IPS-11a (cell line): ENCODE measurements at regions not wholly inside any gene's neighbourhood (a gene's known extent, or its start where the extent isn't known, plus 50 kb on each side); places are given as distances from the start of the nearest gene placed in this dataset.
"Not testable (repeated sequence)": the region's sequence is repeated elsewhere in the genome, so short reads cannot be mapped to it uniquely, and the experiment has no call there.

Experiments
- H3K4me3 ChIP-seq: one replicate; pipeline ENCODE4 v1.5.1; 2013; ENCODE audit warnings: low read depth, low read length, control low read depth

DNA sequence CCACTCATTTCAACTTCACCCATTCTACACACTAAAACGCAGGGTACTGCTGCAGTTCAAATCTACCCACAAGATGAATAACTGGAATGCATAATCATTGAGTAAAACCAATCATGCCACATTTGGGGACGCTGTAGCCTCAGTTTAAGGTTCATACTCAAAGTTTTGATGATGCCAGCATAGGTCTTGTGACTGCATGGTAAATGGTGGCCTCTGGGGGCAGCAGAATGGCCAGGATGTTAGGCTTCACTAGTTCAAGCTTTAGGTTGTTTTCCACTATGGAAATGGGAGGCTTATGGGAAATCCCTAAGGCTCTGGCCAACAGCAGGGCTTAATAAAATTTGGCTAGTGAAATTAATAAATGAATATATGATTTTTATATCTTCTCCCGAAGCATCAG lies 104.3 kb upstream of the TSC22D2 start:
- no peak overlapping the region for H3K4me3 ChIP-seq

DNA sequence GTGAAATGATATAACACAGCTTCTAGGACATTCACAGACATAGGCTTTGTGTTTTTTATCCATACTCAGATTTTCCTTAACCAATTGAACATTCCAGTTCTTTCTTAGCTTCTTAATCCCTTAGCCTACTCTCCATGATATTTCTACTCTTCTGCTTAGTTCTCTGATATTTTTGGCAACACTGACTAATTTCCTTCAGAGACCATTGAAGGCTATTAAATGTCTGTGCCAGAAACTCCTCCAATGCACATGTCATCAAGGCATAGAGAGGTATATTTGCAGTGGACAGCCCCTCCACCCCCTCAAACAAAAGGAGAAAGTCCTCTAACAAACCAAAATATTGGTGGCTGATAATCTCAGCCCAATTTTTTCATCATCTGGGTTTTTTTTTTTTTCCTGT lies 105.9 kb upstream of the TSC22D2 start:
- no peak overlapping the region for H3K4me3 ChIP-seq

DNA sequence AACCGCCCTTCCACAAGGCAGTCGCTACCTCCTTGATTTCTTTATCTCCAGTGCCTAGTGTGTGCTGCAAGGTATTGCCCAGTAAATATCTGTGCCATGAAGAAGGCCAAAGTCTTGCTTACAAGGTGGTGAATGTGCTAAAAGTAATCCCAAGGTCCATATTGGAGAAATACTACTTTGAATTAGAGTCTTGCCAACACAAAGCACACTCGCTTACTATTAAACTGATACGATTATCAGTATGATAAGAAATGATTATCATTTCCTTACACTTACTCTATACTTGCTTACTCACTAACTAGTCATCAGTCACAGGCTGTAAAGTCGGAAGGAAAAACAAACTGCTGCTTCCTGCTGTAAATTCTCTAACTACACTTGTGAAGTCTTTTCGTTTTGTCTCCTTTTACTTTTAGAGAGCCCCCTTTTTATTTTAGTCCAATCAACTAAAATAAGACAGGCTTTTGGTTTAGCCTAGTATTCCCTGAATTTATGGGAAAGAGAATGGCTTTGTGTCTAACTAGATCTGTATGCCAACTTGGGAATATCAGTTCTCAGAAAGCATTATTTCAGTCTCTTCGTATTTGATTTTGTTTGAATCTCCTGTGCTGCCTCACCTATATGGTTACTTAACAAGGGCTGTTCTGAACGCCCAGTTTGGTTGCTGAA lies 107.1 kb upstream of the TSC22D2 start:
- H3K4me3 ChIP-seq = no peak overlapping the region

DNA sequence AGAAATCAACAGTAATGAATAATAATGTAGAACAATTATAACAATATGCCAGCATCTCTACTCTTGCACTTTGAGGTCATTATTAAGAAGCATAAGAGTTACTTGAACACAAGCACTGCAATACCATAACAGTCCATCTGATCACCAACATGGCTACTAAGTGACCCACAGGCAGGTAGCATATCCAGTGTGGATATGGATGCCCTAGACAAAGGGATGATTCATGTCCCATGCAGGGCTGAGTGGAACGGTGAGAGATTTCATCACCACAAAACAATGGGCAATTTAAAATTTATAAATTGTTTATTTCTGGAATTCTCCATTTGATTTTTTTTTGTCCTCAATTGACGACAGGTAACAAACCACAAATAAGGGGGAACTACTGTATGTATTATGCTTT lies 107.7 kb upstream of the TSC22D2 start:
- H3K4me3 ChIP-seq = no peak overlapping the region

DNA sequence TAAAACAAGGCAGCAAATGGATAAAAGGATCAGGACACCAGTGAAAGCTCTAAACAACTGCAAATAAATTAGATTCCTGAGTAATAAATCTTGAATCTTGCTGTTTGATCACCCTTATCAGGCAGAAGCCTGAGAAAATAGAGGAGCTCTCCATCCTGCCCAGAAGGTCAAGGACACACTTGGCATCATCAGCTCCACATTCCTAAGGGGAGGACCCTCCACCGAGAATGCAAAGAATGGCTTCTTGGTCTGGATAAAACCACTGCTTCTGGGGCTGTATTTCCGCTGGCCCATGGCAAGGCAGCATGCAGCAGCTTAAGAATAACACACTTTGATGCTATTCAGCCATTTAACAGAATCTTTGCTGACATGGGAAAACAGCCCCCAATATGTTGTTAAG lies 108.9 kb upstream of the TSC22D2 start:
- no peak overlapping the region for H3K4me3 ChIP-seq

DNA sequence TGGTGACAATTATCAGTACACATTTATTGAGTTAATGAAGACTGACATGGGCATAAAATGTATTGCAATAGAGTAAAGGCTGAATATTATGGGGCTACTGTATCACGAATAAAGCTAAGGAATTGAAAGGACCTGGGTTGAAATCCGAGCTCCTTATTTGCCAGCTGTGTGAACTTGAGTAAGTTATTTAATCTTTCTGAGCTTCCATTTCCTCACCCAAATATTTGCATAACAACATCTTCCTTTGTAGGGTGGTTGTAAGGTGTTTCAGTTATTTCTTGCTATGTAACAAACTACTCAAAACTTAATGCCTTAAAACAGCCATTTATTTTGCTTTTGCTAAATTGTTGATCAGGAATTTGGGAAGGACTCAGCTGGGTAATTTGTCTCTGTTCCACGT lies 111.1 kb upstream of the TSC22D2 start:
- H3K4me3 ChIP-seq = no peak overlapping the region

DNA sequence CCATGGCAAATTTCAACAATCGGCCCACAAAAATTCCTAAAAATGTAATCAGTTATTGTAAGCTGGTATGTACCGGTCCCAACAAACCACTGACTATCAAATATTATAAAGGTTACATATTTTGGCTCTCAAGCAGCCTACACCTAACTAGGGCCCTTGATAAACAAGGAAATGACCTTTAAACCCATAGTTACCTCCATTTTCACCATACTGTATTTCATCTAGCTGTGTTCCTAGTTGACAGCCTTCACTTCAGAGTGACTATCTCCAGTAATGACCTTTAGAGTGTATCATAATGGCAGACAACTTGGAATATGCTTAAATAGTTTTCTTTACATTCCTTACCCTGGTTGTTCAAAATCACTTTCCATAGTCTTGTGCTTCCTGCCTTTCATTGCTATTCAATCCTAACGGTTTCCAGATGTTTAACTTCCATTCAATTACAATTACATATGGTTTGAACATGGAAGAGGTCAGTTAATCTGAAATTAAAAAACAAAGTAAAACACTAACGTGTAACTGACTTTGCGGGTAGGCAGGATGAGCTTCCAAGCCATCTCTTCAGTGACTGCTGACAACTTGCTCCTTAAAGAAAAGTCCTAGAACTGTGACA lies 111.9 kb upstream of the TSC22D2 start:
- no peak overlapping the region for H3K4me3 ChIP-seq

DNA sequence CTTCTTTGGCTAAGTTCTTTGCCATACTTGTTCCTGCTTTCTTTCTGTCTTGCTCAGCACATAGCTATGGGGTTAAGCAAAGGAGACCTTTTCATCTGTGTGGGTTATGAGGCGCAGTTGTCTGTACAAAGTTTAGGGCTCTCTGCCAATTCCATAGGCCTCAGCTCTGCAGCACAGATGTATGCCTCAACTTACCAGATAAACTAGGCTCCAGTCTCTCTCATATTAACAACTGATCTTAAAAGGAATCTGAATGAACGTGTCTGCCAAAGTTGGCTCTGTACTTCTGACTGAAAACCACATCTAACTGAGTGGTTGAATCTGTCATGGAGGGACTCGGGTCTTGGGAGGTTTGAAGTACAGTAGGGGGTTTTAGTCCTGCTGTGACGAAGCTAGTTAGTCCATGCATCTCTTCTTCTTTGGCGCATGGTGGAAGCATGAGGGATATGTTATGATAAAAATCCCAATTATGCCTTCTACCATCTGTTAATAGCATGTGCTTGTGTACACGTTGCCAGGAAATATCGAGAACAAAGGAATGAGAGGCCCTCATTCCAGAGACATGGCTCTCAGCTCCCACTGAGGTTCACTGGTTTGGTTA lies 114.6 kb upstream of the TSC22D2 start:
- H3K4me3 ChIP-seq = no peak overlapping the region

DNA sequence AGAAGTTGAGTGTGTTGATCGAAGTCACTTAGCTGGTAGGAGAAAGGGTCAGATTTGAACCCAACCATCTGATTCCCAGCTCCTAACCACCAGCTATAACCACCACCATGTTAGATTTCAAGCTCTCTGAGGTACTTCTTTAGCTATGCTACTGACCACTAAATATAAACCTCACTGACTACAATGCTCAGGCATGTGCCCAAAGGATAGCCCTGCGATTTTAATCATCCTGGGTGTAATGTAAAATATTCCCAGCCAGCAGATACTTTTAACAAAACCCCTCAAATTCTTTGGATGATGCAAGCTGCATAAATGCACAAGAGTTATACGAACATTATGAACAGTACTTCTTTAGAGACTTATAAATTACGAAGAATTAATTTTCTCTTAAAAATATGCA lies 115.2 kb upstream of the TSC22D2 start:
- H3K4me3 ChIP-seq = no peak overlapping the region

DNA sequence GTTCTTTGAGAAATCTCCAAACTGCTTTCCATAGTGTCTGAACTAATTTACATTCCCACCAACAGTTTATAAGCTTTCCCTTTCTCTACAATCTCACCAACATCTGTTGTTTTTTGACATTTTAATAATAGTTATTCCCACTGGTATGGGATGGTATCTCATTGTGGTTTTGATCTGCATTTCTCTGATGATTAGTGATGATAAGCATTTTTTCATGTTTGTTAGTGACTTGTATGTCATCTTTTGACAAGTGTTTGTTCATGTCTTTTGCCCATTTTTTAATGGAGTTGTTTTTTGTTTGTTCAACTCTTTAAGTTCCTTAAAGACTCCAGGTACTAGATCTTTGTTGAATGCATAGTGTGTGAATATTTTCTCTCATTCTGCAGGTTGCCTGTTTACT lies 116.6 kb upstream of the TSC22D2 start:
- H3K4me3 ChIP-seq = no peak overlapping the region

DNA sequence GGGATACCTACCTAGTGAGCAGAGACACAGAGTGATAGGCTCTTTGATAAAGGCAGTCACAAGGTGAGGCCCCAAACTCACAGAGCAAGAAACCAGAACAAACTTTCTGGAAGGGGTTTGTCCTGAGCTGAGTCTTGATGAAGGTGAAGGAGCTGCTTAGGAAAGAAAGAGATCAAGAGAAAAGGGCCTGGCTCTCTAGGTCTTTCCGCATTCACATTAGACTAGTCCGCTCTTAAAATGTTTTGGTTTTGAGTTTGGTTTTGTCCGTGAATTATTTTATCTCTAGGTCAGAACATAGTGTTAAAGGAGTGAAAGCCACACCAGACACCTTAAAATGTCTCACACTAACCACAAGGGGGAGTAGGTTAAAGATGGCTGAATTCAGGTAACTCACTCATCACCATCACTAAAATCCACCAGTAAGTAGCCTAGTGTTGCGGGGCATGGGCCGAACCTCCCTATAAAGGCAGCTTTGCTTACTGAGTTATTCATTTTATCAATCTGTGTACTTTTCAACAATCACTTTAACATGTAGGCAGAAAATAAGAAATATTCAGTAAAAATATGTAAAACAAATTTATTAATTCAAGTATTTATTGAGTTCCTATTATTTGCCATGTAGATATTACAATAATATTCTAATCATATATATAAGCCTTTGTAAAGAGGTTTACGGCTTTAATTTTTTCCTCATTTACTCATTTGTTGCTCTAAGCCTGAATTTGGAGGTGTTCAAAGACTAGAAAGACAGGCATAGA lies 121.5 kb upstream of the TSC22D2 start:
- no peak overlapping the region for H3K4me3 ChIP-seq

DNA sequence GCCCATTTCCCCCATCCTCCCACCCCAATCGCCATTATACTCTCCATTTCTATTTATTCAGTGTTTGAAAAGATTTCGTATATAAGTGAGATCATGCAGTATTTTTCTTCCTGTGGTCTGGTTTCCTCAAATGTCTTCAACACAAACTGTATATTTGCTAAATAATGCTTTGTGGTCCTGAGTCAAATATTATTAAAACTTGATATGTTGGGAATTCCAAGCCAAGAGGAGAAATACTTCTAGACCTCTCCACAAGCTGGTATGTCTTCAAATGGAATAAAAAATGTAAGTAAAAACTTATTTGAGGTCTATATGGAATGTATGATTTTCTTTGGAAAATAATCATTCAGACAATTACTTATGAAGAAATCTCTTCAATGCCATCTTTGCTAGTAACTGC lies 122.5 kb upstream of the TSC22D2 start:
- H3K4me3 ChIP-seq = no peak overlapping the region

DNA sequence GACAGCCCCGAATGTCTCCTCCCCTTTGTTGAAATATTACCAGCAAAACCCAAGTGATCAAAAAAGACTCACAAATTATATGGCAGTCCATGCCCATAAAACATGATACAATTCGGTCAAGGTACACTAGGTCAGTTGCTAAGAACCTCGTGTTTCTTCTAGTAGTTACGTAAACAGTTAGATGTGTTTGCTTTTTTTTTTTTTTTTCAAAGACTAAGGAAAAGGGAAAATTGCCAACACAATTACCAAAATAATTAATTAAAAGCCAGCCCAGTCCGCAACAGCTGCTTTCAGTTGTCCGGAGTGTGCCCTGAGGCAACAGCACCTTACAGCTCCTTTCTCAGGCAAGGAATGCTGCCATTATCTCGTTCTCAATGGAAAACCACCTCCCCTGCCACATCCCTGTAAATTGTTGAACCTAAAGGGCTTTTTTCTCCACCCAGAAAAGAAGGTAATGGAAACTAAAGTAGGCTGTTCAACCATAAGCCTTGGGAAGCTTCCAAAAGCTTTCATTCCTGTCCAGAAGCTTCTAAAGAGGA lies 129.2 kb upstream of the TSC22D2 start:
- H3K4me3 ChIP-seq = no peak overlapping the region

DNA sequence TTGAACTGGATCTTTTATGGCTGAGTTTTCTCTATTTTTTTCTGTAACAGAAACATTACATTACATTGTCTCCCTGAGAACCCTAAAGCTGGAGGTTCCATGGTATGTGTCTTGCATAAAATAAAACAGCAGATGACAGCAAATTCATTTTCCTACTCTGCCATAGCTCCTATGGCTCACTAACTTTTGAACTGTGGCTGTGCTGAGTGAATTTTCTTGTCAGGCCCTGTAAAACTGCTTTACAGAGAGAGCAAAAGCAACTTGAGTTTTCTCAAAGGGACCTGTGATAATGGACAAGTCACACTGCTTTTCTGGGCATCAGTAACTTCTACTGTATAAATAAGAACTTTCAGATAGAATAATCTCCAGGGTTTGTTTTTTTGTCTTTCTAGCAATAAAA lies 129.9 kb upstream of the TSC22D2 start:
- no peak overlapping the region for H3K4me3 ChIP-seq

DNA sequence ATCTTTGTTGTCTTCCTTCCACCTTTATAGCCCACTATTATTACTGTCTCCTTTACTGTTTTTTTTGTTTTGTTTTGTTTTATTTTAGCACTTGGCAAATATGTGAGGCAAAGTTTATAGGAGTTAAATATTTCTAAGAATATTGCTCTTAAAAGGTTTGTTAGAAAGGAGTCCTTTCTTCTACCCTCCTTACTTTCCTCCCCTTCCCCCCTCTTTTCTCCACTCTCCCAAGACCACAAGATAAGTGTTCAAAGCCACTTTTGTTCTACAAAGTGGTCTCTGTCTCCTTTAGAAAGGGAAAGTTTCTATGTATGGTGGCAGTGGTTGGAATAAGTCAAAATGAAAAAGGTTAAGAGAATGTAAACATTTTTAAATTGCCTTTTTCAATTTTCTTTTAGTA lies 130.7 kb upstream of the TSC22D2 start:
- no peak overlapping the region for H3K4me3 ChIP-seq

DNA sequence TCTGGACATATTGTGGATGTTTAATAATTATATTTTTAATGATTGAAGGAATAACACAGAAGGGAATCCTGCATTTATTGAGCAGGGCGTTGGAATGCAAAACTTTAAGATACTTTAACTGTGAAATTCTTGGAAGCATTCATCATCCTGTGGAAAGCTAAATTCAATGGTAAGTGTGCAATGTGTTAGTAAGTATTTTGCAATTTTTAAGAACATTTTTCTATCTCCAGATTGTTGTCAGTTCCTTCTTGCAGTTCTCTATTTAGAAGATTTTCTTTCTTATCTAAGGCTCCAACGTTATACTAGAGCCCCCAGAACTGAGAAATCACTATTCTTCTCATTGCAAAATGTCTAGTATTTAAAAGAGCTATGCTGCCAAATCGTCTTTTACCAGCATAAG lies 132.2 kb upstream of the TSC22D2 start:
- no peak overlapping the region for H3K4me3 ChIP-seq

DNA sequence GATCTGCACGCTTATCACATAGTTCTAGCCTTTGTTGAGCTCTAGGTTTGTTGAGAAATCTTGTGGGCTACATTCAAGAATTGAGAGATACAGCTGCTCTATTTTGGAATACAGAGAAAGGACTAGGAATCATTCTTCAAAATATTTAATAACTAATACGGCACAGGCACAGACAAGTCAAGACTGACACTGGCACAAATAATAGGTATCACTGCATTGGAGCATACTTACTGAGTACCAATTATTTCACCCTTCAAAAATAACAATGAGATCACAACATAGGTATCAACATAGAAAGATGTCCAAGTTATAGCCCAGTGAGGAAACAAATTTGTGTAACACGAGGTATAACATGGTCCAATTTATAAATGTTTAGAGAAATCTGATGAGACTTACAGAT lies 133.7 kb upstream of the TSC22D2 start:
- H3K4me3 ChIP-seq = no peak overlapping the region

DNA sequence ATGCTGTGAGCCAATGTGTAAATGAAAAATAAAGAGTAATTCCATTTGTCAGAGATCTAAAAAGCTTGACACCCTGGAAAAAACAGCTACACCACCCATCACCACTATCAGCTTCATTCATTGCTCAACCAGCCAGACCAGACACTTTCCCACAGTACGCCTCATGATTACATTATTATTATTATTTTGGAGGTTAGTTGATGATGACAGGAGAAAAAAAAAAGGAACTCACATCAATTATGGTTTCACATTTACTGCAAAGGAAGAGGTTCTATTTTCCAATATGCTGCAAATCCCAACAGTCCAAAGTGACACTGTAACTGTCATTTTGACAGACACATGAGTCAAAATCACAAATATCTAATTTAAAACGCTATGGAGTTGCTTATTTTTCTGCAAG lies 134.7 kb upstream of the TSC22D2 start:
- H3K4me3 ChIP-seq = no peak overlapping the region

DNA sequence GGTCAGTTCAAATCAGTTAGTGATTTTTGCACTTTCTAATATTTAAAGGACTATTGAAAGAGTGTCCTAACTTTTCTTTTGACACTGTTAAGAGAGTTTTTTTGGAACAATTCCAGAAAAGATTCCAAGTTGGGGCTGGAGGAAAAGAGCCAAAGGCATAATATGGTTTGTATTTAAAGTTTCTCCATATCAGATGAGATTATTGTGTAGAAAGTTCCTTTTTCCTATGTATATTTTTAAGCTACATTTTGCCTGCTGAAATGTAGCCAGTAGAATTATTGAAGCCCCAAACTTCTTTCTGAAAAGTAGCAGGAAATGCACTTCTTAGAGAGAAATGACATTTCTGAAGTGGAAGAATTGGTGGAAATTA lies 136.5 kb upstream of the TSC22D2 start:
- no peak overlapping the region for H3K4me3 ChIP-seq

DNA sequence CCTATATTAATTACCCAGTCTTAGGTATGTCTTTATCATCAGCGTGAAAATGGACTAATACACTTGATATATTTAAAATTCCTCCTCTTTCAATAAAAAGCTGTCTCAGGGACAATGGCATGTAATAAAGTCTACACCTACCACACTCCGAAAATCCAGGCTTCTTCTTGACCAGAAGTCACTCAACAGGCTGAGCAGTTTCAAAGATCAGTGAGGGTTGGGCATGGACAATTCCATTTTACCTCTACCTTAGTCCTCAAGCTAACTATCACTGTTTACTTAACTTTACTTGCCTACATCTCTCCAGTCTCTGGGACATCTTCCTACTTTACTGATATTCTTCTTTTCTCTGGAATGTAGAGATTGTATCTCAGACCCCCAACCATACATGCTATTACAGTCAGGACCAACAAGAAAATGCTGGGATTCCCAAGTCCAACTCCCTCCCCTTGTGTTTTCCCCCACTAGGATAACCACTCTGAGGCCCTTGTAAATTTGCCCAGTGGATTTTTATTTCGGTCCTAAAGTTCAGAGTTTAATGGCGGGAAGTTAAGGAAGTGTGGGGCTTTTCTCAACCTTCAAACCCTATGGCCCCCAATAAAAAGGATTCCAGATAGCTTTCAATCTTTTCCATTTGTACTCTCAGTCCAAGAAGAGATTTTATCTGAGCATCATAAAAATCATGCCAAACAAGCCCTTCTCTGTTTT lies 137.1 kb upstream of the TSC22D2 start:
- H3K4me3 ChIP-seq = no peak overlapping the region

DNA sequence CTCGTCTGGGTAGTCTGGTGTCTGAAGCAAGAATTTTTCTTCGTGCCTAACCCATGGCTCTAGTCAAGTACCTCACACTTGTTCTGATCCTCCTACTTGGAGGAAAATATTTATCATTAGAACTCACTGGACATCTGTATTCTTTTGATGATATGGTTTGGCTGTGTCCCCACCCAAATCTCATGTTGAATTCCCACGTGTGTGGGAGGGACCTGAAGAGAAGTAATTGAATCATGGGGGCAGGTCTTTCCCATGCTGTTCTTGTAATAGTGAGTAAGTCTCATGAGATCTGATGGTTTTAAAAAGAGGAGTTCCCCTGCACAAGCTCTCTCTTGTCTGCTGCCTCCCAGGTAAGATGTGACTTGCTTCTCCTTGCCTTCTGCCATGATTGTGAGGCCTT lies 137.7 kb upstream of the TSC22D2 start:
- not testable (repeated sequence) for H3K4me3 ChIP-seq
